ENCODE measurements at regions not wholly inside any gene's neighbourhood (a gene's known extent, or its start where the extent isn't known, plus 50 kb on each side); places are given as distances from the start of the nearest gene placed in this dataset.
"Not testable (repeated sequence)": the region's sequence is repeated elsewhere in the genome, so short reads cannot be mapped to it uniquely, and the experiment has no call there.

GRCh38 chr3:115204475-115204874, 57.4 kb upstream of the ZBTB20 start:
- no peak overlapping the region for H3K4me3 ChIP-seq (ENCODE audit: low read depth, low read length)
- no peak overlapping the region for H3K27ac ChIP-seq (ENCODE audit: low read depth, low read length)
- no peaks in the 10 kb centered on the region for H3K27me3 ChIP-seq (ENCODE audit: control insufficient read depth, insufficient read depth, low read length)
- CTCF ChIA-PET, result interaction anchor here (2.3 kb wide), 1 partner anchor 13 kb away, joined by 8 read pairs; no protein-coding TSS in a partner anchor
- POLR2A ChIA-PET, result no interaction called here
- DNase-seq (ENCODE audit: low read depth, low spot score), result no peak
- TF ChIP-seq CTCF (IDR thresholded peaks at IDR 0.05; ENCODE audit: low read depth, low read length), result no peak
- H3K9me3 ChIP-seq (ENCODE audit: control insufficient read depth, insufficient read depth, low read length), result no peaks in the 10 kb centered on the region

- TF ChIP-seq CTCF (IDR thresholded peaks at IDR 0.05; ENCODE audit: low read depth, low read length), result no peak
- CTCF ChIA-PET, result interaction anchor here (0.9 to 4.7 kb wide), 2 partner anchors 9 to 485 kb away, joined by 3 to 25 read pairs; no protein-coding TSS in a partner anchor
- no peaks in the 10 kb centered on the region for H3K27me3 ChIP-seq (ENCODE audit: control insufficient read depth, insufficient read depth, low read length)
- H3K4me3 ChIP-seq (ENCODE audit: low read depth, low read length), result no peak overlapping the region
- no peak overlapping the region for H3K27ac ChIP-seq (ENCODE audit: low read depth, low read length)
- no peak for DNase-seq (ENCODE audit: low read depth, low spot score)
- POLR2A ChIA-PET, result no interaction called here
- H3K9me3 ChIP-seq (ENCODE audit: control insufficient read depth, insufficient read depth, low read length), result no peaks in the 10 kb centered on the region
These were observed 61.1 kb upstream of the ZBTB20 start for GRCh38 chr3:115208066-115208750.

GRCh38 chr3:115211810-115212492, 64.9 kb upstream of the ZBTB20 start:
- Histone ChIP-seq H3K27ac (ENCODE audit: low read depth, low read length) (no peak overlapping the region), H3K27me3 (ENCODE audit: control insufficient read depth, insufficient read depth, low read length) (no peaks in the 10 kb centered on the region), H3K4me3 (ENCODE audit: low read depth, low read length) (no peak overlapping the region), H3K9me3 (ENCODE audit: control insufficient read depth, insufficient read depth, low read length) (no peaks in the 10 kb centered on the region)
- ChIA-PET POLR2A (no interaction called here), CTCF (interaction anchor here (0.8 to 1.5 kb wide), 2 partner anchors 572 to 606 kb away, joined by 3 to 4 read pairs; no protein-coding TSS in a partner anchor)
- no peak for DNase-seq (ENCODE audit: low read depth, low spot score)
- TF ChIP-seq CTCF (IDR thresholded peaks at IDR 0.05; ENCODE audit: low read depth, low read length), result no peak

- POLR2A ChIA-PET, result no interaction called here
- DNase-seq (ENCODE audit: low read depth, low spot score), result no peak
- no peak overlapping the region for H3K4me3 ChIP-seq (ENCODE audit: low read depth, low read length)
- CTCF ChIA-PET, result interaction anchor here (0.8 to 1.5 kb wide), 3 partner anchors 481 to 605 kb away, joined by 3 to 4 read pairs (median 3); no protein-coding TSS in a partner anchor
- no peaks in the 10 kb centered on the region for H3K9me3 ChIP-seq (ENCODE audit: control insufficient read depth, insufficient read depth, low read length)
- H3K27me3 ChIP-seq (ENCODE audit: control insufficient read depth, insufficient read depth, low read length), result no peaks in the 10 kb centered on the region
- TF ChIP-seq CTCF (IDR thresholded peaks at IDR 0.05; ENCODE audit: low read depth, low read length), result no peak
- no peak overlapping the region for H3K27ac ChIP-seq (ENCODE audit: low read depth, low read length)
These were observed 65.5 kb upstream of the ZBTB20 start for GRCh38 chr3:115212615-115213014.

- H3K9me3 ChIP-seq (ENCODE audit: control insufficient read depth, insufficient read depth, low read length); H3K27ac ChIP-seq (ENCODE audit: low read depth, low read length); POLR2A ChIA-PET; H3K27me3 ChIP-seq (ENCODE audit: control insufficient read depth, insufficient read depth, low read length); DNase-seq (ENCODE audit: low read depth, low spot score); H3K4me3 ChIP-seq (ENCODE audit: low read depth, low read length): not testable (repeated sequence)
- CTCF ChIA-PET, result interaction anchor here (0.6 to 1.5 kb wide), 3 partner anchors 480 to 614 kb away, joined by 3 to 4 read pairs (median 3); no protein-coding TSS in a partner anchor
These were observed 66.0 kb upstream of the ZBTB20 start for GRCh38 chr3:115213052-115213451.

Measured in AG04450 (cell line).